AML-193 (cell line): ENCODE measurements at regions not wholly inside any gene's neighbourhood (a gene's known extent, or its start where the extent isn't known, plus 50 kb on each side); places are given as distances from the start of the nearest gene placed in this dataset.
A peak's percentile ranks its signal among the peaks of the same experiment; 100 is the strongest.
"Not testable (repeated sequence)": the region's sequence is repeated elsewhere in the genome, so short reads cannot be mapped to it uniquely, and the experiment has no call there.

Source experiments
- DNase-seq, 2 experiments: peaks; one replicate each; lab custom pipeline; 2025; lab: John Stamatoyannopoulos, UW

DNA sequence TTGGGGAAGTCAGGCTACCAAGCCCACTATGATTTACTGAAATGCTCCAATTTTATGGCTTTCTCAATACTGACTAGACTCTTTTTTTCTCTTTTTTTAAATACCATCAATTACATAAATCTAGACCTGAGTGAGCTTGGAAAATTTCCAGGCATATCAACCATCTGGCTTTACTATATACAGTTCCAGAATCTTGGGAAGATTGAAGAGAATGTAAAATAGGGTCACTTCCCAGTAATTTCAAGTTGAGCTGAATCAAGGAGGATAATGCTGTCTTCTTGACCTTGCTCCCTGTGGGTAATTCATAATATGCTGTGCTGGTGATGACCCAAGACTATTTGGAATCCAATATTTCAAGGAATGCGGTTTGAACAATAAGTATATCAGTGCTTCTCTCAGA lies 108.1 kb downstream of the MAP3K21 start:
- DNase-seq = no peak

GRCh38 chr1:233439721-233440120 lies 112.2 kb downstream of the MAP3K21 start:
- DNase-seq = no peak

- DNase-seq = peak; percentile 28 to 36
Measured at GRCh38 chr1:233440951-233441401, 113.5 kb downstream of the MAP3K21 start.

GRCh38 chr1:233442026-233442780 lies 114.7 kb downstream of the MAP3K21 start:
- DNase-seq = no peak

DNA sequence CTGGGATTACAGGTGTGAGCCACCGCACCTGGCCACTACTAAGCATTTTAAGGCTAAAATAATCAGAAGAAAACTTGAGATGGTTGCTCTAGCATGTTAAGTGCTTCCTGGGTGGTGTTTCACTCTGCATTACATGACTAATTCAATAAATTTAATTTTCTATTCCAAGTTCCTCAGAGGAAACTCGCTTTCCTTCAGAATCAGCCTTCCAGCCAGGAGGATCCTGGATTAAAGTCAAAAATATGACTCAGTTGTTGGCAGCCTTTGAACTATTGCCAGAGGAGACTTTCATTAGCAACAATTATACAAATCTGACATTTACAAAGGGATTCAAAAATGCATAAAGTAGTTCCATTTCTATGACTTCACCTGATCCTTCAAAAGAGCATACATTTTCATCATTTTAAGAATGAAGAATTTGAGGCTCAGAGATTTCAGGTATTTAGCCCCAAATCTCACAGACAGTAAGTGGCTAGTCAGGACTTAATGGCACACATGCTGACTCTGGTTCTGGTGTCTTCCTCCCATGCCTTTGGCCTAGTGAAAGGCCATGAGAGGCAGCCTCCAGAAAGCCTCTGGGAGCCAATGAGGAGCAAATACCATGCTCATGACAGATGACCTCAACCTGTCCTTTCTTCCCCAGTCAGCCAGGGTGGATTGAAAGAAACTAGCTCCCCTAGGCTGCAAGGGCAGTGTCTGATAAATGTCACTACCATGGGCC lies 115.7 kb downstream of the MAP3K21 start:
- no peak for DNase-seq

GRCh38 chr1:233444484-233444883 lies 117.0 kb downstream of the MAP3K21 start:
- no peak for DNase-seq

DNA sequence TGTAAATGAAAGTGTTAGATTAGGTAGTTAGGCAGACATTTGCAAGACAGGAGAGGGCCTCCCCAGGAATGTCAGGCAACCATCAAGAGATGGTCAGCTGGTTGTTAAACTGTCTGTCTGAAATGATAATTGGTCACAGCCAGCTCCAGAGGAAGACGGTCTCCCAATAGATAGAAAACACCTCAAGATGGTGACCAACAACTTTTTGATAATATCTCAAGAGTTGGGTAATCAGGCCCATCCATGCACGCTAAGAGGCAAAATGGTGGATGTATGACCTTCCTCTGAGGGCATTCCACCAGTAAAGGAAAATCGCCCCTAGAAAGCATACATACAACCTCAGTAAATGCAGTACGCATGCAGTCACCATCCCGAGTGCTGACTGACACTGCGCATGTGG lies 118.2 kb downstream of the MAP3K21 start:
- DNase-seq = no peak

DNA sequence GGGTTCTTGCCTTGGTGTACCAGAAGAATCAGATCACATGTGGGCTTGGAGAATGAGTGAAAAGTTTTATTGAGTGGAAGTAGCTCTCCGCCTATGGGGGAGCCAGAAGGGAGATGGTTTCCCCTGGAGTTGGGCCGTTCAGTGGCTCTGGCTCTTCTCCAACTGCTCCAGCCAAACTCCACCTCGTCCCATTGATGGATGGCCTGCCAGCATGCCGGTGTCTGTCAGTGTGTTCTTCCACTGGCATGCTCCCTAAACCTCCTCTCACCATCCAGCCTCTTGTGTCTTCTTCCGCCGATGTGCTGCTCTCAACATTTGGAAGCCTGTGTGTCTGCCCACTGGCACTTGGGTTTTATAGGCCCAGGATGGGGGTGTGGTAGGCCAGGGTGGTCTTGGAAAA lies 119.4 kb downstream of the MAP3K21 start:
- DNase-seq = no peak

- DNase-seq = no peak
Measured at GRCh38 chr1:233448109-233448689, 120.7 kb downstream of the MAP3K21 start.

DNA sequence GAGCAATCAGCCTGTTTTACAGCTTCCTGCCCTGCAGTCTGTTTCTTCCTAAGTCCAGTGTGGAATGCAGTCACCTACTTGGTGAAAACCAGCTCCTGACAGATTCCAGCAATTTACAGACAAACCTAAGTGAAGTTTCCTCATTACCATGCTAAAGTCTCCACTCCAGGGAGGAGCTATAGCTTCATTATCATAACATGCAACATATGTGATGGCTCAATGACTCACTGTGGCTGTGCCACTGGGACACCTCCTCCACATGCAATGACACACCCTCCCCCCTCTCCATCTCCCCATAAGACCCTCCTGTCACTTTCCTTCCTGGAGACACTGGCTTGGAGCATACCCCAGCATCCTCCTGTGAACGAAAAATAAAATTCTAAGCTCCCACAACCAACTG lies 125.2 kb downstream of the MAP3K21 start:
- DNase-seq = no peak

GRCh38 chr1:233453433-233454200 lies 126.1 kb downstream of the MAP3K21 start:
- DNase-seq = no peak

DNA sequence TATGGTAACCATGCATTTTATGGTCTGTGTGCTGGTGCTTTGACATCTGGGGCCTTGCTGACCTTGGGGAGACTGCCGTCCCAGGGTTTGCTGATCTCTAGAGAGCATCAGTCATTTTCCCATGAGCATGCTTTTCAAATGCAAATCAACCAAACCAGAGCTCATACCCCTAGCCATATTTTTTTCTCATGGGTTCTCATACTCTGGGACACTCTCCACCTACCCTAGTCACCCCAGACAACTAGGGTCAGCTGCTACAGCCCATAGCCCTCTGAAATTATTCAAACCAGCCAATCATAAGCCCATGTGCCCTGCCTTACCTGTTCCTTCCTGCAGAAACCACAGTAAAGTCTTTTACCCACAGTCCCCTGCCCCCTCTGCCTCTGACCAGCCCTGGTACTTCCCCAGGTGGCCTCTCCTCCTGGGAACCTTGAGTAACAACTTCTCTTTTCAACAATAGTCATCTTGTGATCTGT lies 132.0 kb downstream of the MAP3K21 start:
- DNase-seq = no peak

DNA sequence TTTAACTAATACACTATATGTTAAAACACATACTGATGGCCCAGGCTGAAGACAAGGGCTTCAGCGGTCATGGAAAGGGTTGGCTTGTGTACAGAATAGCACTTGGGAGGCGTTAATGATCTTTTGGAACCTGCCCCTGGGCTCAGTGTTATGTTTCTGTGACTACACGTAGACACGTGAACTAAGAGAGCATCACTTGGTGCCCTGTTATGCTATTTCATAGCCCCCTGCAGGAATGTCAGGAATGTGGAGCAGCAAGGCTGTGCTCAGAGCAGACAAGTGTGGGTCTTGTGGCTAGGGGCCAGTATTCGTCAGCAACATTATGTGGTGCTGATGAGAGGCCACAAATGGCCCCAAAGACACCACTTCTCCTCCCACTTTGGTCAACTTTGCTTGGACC lies 132.4 kb downstream of the MAP3K21 start:
- DNase-seq = no peak

GRCh38 chr1:233460692-233461091 lies 133.2 kb downstream of the MAP3K21 start:
- DNase-seq = no peak

DNA sequence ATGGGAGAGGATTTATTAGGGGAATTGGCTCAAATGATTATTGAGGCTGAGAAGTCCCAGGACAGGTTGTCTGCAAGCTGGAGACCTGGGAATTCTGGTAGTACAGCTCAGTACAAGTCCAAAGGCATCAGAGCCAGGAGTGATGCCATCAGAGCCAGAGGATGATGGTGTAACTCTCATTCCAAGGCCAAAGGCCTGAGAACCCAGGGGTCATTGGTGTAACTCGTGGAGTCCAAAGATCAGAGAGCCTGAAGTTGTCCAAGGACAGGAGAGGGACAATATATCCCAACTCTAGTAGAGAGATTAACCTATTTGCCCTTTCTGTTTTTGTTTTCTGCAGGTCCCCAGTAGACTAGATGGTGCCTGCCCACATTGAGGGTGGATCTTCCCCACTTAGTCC lies 134.3 kb downstream of the MAP3K21 start:
- DNase-seq = no peak

DNA sequence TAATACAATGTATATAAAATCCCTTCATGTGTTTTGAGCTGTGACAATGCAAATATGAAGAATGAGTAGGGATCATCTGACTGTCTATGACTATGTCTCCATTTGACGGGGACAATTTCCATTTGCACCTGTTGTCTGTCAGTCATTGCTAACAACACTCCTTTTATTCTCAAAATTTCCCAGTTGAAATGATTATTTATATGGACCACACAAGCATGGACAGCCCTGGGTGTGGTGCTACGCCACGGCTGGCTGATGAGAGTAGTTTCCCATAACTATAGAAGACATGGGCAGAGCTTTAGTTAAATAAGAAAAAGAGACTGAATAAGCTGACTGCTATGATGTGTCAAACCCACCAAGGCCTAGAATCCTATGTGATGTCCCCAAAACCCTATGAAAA lies 135.8 kb downstream of the MAP3K21 start:
- DNase-seq = no peak

- no peak for DNase-seq
Measured at GRCh38 chr1:233465745-233466343, 138.3 kb downstream of the MAP3K21 start.

GRCh38 chr1:233470741-233471499 lies 143.0 kb upstream of the KCNK1 start:
- DNase-seq = no peak

DNA sequence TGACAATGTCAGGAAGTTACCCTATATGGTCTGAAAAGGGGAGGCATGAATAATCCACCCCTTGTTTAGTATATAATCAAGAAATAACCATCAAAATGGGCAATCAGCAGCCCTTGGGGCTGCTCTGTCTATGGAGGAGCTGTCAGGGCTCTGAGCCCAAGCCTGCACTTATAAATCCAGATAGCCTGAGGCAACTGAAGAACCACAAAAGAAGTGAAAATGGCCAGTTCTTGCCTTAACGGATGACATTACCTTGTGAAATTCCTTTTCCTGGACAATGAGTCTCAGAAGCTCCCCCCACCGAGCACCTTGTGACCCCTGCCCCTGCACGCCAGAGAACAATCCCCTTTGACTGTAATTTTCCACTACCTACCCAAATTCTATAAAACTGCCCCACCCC lies 142.1 kb upstream of the KCNK1 start:
- not testable (repeated sequence) for DNase-seq

DNA sequence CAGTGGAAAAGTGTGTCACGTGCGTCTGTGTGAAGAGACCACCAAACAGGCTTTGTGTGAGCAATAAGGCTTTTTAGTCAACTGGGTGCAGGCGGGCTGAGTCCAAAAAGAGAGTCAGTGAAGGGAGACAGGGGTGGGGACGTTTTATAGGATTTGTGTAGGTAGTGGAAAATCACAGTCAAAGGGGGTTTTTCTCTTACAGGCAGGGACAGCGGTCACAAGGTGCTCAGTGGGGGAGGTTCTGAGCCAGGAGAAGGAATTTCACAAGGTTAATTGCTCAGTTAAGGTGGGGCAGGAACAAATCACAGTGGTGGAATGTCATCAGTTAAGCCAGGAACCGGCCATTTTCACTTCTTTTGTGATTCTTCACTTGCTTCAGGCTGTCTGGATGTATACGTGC lies 141.1 kb upstream of the KCNK1 start:
- DNase-seq = not testable (repeated sequence)
